Activated T-cell treated with anti-CD3 and anti-CD28 coated beads, Interleukin-2, amount 50 U/mL, for 72 hours (primary cell): ENCODE measurements at regions not wholly inside any gene's neighbourhood (a gene's known extent, or its start where the extent isn't known, plus 50 kb on each side); places are given as distances from the start of the nearest gene placed in this dataset.
A peak's percentile ranks its signal among the peaks of the same experiment; 100 is the strongest.
"Not testable (repeated sequence)": the region's sequence is repeated elsewhere in the genome, so short reads cannot be mapped to it uniquely, and the experiment has no call there.

ENCODE experiments used
- ATAC-seq, 2 donors: fragments of 150-1000 bp; cut with Tn5 transposase; replicated peaks in 1 of 2; 2 replicates each; pipeline ENCODE4 v1.10.0; 2021; ENCODE audit warnings: moderate library complexity in 2 of 2, mild to moderate bottlenecking in 1 of 2
- DNase-seq, 2 donors: peaks; one replicate each; pipeline ENCODE4 v3.0.0; 2021 to 2022; ENCODE audit warnings: mixed read lengths in 1 of 2
- H3K27ac Mint-ChIP-seq: one replicate; pipeline ENCODE4 v1.8.0; 2022; ENCODE audit warnings: mild to moderate bottlenecking, moderate library complexity, mixed read lengths
- H3K27me3 Mint-ChIP-seq: one replicate; pipeline ENCODE4 v1.8.0; 2022; ENCODE audit warnings: low read depth, mixed read lengths
- H3K36me3 Mint-ChIP-seq, 2 donors: one replicate each; pipeline ENCODE4 v1.8.0; 2022; ENCODE audit warnings: mixed read lengths in 2 of 2, mild to moderate bottlenecking in 1 of 2; ENCODE audit not compliant: insufficient read depth in 2 of 2
- H3K4me1 Mint-ChIP-seq: one replicate; pipeline ENCODE4 v1.8.0; 2022; ENCODE audit warnings: low read depth, mixed read lengths
- H3K4me3 Mint-ChIP-seq, 2 donors: one replicate each; pipeline ENCODE4 v1.8.0; 2022; ENCODE audit warnings: mild to moderate bottlenecking in 2 of 2, mixed read lengths in 2 of 2, moderate library complexity in 2 of 2
- H3K9me3 Mint-ChIP-seq, 2 donors: one replicate each; pipeline ENCODE4 v1.8.0; 2022; ENCODE audit warnings: mixed read lengths in 2 of 2

DNA sequence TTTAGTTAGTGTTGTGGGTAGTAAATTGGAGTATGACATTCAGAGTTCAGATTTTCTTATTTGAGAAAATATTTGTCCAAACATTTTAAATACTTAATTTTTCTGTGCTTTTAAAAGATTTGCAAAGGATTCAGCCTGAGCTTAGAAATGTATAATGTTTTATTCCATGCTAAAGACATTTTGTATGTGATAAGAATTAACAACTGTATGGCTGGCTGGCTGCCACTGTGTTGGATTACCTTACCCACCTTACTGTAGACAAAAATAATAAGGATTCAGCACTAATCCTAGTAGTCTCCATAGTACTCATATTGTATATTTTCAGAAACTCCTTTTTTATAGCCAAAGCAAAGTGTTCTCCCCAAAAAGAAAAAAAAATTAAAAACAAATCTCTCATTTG, 74.8 kb downstream of the TANC2 start:
- DNase-seq (no peak), ATAC-seq (no peak)
- H3K36me3 Mint-ChIP-seq = no peaks in the 10 kb centered on the region
- H3K4me3 Mint-ChIP-seq = no peak overlapping the region
- no peaks in the 10 kb centered on the region for H3K27me3 Mint-ChIP-seq
- H3K27ac Mint-ChIP-seq = no peak overlapping the region
- H3K9me3 Mint-ChIP-seq = no peaks in the 10 kb centered on the region
- H3K4me1 Mint-ChIP-seq = peaks cover 17% of the 10 kb centered on the region

DNA sequence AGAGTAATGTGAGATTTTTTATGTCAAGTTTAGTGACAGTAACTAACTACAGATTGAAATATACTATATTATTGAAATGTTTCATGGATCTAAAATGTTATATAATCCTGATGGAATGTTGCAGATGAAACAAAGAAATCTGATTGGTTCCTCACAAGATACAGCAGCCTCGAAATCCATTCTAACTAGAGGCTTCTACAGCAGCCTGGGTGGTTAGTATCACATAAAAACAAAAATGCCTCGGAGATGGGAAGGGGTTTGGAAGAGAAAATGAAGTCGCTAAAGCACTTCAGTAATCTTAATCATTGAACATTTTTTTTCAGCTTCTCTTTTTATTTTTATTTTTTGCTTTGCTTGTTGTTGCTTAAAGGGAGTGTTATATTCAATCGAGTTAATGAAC, 75.2 kb downstream of the TANC2 start:
- Mint-ChIP-seq H3K4me1 (peaks cover 14% of the 10 kb centered on the region), H3K9me3 (no peaks in the 10 kb centered on the region), H3K36me3 (no peaks in the 10 kb centered on the region), H3K27me3 (no peaks in the 10 kb centered on the region), H3K27ac (no peak overlapping the region), H3K4me3 (no peak overlapping the region)
- no peak for DNase-seq
- no peak for ATAC-seq

GRCh38 chr17:63041722-63042121, 75.7 kb downstream of the TANC2 start:
- H3K27me3 Mint-ChIP-seq = no peaks in the 10 kb centered on the region
- H3K4me1 Mint-ChIP-seq = peaks cover 14% of the 10 kb centered on the region
- H3K36me3 Mint-ChIP-seq = no peaks in the 10 kb centered on the region
- ATAC-seq = no peak
- no peaks in the 10 kb centered on the region for H3K9me3 Mint-ChIP-seq
- no peak for DNase-seq
- no peak overlapping the region for H3K4me3 Mint-ChIP-seq
- H3K27ac Mint-ChIP-seq = no peak overlapping the region

- Mint-ChIP-seq H3K9me3 (peaks cover 0 to 2% of the 10 kb centered on the region in 2 donors), H3K27ac (no peak overlapping the region), H3K4me3 (no peak overlapping the region), H3K27me3 (no peaks in the 10 kb centered on the region), H3K4me1 (peaks cover 14% of the 10 kb centered on the region), H3K36me3 (no peaks in the 10 kb centered on the region)
- ATAC-seq (no peak), DNase-seq (no peak)
These were observed 76.3 kb downstream of the TANC2 start for GRCh38 chr17:63042256-63042812.

GRCh38 chr17:63057560-63057959, 91.5 kb downstream of the TANC2 start:
- H3K27me3 Mint-ChIP-seq = not testable (repeated sequence)
- H3K27ac Mint-ChIP-seq = peak overlapping the region; percentile 12

GRCh38 chr17:63066158-63066813, 100.3 kb downstream of the TANC2 start:
- ATAC-seq = no peak

More at GRCh38 chr17:63057560-63057959, 91.5 kb downstream of the TANC2 start:
- H3K9me3 Mint-ChIP-seq, ATAC-seq, H3K4me1 Mint-ChIP-seq, H3K4me3 Mint-ChIP-seq, H3K36me3 Mint-ChIP-seq, DNase-seq: not testable (repeated sequence)

DNA sequence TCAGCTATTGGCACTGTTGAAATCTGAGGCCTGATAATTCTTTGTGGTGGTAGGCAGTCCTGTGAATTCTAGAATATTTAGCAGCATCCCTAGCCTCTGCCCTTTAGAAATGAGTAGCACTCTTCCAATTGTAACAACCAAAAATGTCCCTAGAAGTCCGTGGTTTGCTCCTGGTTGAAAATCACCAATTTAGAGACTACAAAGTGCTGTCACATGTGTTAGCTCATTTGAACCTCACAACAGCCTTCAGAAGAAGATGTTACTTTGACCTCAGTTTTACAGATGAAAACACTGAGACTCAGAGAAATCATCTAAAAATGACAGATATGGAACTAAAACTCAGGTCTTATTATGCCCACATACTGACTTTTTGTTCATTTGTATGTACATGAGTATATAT, 103.2 kb downstream of the TANC2 start:
- Mint-ChIP-seq H3K27me3 (no peaks in the 10 kb centered on the region), H3K4me3 (no peak overlapping the region), H3K36me3 (no peaks in the 10 kb centered on the region), H3K27ac (no peak overlapping the region), H3K9me3 (no peaks in the 10 kb centered on the region), H3K4me1 (peaks cover 13% of the 10 kb centered on the region)
- ATAC-seq (peak; percentile 25 to 67), DNase-seq (no peak)

More at GRCh38 chr17:63066158-63066813, 100.3 kb downstream of the TANC2 start:
- Mint-ChIP-seq H3K4me3 (no peak overlapping the region), H3K36me3 (no peaks in the 10 kb centered on the region), H3K27me3 (no peaks in the 10 kb centered on the region), H3K9me3 (no peaks in the 10 kb centered on the region), H3K4me1 (peaks cover 5% of the 10 kb centered on the region), H3K27ac (no peak overlapping the region)
- DNase-seq = no peak

DNA sequence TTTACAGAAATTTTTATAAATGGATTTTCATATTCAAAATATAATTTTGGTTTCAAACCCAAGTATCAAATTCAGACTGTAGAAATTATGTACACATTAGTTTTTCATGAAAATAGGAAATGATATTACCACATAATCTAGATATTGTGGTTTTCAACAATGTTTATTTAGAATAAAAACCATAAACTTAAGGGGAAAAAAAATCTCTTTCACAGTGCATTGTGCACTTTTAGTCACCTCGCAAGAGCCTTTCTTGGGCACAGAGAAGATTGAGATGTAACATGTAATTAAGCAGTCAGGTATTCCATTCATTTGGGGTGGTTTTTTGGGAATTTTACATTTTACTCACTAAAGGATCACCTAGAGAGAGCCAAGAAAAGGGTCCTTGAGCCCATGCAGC, 104.0 kb downstream of the TANC2 start:
- Mint-ChIP-seq H3K27ac (no peak overlapping the region), H3K36me3 (no peaks in the 10 kb centered on the region), H3K27me3 (no peaks in the 10 kb centered on the region), H3K9me3 (no peaks in the 10 kb centered on the region), H3K4me1 (peaks cover 13% of the 10 kb centered on the region), H3K4me3 (no peak overlapping the region)
- ATAC-seq (no peak), DNase-seq (no peak)

DNA sequence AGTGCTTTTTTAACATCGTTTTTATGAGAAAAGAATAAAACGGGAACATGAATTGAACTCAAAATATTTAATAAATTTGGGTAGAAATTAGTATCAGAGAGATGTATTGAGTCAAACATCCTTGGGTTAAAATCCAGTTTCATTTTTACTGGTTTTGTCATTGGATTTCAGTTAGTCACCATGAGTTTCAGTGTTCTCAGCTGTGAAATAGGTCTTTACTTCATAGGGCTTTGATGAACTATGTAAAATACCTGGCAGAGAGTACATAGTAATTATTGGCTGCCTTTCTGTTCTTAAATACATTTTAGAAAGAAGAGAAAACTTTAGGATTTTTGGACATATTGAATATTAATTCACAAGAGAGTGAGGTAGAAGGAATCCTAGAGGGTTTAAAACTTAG, 105.8 kb downstream of the TANC2 start:
- peaks cover 14% of the 10 kb centered on the region for H3K4me1 Mint-ChIP-seq
- ATAC-seq = no peak
- H3K27me3 Mint-ChIP-seq = no peaks in the 10 kb centered on the region

DNA sequence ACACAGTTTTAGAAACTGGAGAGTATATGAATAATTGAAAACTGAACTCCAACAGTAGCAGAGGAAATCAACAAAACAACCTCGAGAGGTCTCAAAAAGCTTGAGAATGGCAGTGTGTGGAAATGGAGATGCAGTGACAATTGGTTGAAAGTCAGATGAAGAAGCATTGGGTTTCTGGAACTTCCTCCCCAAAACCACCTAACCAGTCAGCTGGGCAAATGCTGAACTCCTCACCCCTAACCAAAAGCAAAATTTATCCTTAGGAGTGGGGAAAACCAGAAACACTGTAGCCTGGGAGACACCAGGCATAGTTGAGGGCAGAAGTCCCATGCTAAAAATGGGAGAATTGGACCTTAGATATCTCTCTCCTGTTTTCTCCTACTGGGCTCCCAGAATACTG, 109.9 kb downstream of the TANC2 start:
- ATAC-seq = no peak
- no peaks in the 10 kb centered on the region for H3K9me3 Mint-ChIP-seq
- peaks cover 18% of the 10 kb centered on the region for H3K4me1 Mint-ChIP-seq
- H3K36me3 Mint-ChIP-seq = no peaks in the 10 kb centered on the region
- no peak overlapping the region for H3K4me3 Mint-ChIP-seq
- no peak for DNase-seq
- H3K27me3 Mint-ChIP-seq = no peaks in the 10 kb centered on the region
- no peak overlapping the region for H3K27ac Mint-ChIP-seq

More for the DNA sequence above, 105.8 kb downstream of the TANC2 start:
- no peaks in the 10 kb centered on the region for H3K36me3 Mint-ChIP-seq
- DNase-seq = no peak
- no peak overlapping the region for H3K4me3 Mint-ChIP-seq
- H3K9me3 Mint-ChIP-seq = no peaks in the 10 kb centered on the region
- peak overlapping the region; percentile 84 for H3K27ac Mint-ChIP-seq

DNA sequence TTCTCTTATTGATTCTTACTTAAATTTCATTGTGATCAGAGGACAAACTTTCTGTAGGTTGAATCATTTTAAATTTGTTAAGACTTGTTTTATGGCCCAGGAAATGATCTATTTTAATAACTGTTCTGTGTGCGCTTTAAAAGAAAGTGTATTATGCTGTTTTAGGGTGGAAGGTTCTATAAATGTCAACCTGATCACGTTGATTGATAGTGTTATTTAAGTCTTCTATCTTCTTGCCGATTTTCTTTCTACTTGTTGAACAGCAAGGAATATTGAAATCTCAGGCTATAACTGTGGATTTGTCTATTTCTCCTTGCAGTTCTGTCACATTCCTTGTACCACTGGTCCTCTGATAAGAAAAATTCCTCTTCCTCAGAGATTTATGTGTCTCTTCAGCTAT, 112.7 kb downstream of the TANC2 start:
- Mint-ChIP-seq H3K4me1 (peaks cover 10% of the 10 kb centered on the region), H3K27ac (no peak overlapping the region), H3K9me3 (no peaks in the 10 kb centered on the region), H3K4me3 (no peak overlapping the region), H3K27me3 (no peaks in the 10 kb centered on the region), H3K36me3 (no peaks in the 10 kb centered on the region)
- no peak for ATAC-seq
- no peak for DNase-seq

DNA sequence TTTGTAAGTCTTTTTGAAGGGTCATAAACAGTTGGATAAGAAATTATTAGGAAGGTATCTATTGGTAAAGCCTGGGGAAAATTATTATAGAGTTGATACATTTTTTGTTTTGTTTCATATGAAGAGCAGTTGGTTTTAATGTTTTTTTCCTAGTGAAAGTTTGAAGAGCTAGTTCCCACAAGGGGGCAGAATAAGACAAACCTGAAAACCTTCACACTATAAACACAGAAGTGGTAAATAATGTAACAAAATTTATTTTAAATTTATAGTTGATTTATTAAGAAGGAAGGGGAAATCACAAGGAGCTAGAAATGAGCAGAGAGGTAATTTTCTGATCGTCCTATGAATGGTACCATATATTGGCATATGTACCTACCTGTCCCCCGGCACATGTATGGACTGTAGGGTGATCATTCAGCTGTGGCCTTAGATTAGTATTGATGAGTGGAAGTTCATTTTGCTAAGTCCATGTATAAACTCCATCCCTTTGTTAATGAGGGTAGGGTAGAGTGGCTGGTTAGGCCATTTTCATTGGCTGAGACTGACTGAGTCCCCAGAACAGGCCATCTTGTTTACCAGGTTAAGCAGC, 116.3 kb downstream of the TANC2 start:
- DNase-seq (no peak), ATAC-seq (no peak)
- H3K4me1 Mint-ChIP-seq = peaks cover 2% of the 10 kb centered on the region
- H3K4me3 Mint-ChIP-seq = no peak overlapping the region
- H3K36me3 Mint-ChIP-seq = no peaks in the 10 kb centered on the region
- no peak overlapping the region for H3K27ac Mint-ChIP-seq
- peaks cover 0 to 3% of the 10 kb centered on the region in 2 donors for H3K9me3 Mint-ChIP-seq
- H3K27me3 Mint-ChIP-seq = no peaks in the 10 kb centered on the region

GRCh38 chr17:63082952-63083351, 116.9 kb downstream of the TANC2 start:
- Mint-ChIP-seq H3K9me3 (peaks cover 0 to 3% of the 10 kb centered on the region in 2 donors), H3K27ac (no peak overlapping the region), H3K36me3 (no peaks in the 10 kb centered on the region), H3K27me3 (no peaks in the 10 kb centered on the region), H3K4me1 (no peaks in the 10 kb centered on the region), H3K4me3 (no peak overlapping the region)
- ATAC-seq (no peak), DNase-seq (no peak)
